Activated naive CD4-positive, alpha-beta T cell treated with anti-CD3 and anti-CD28 coated beads, Interleukin-2, amount 50 U/mL, for 72 hours (primary cell): ENCODE measurements at regions not wholly inside any gene's neighbourhood (a gene's known extent, or its start where the extent isn't known, plus 50 kb on each side); places are given as distances from the start of the nearest gene placed in this dataset.

Experiments used
- ATAC-seq, 2 donors: fragments of 150-1000 bp; cut with Tn5 transposase; 2 replicates each; pipeline ENCODE4 v1.10.0; 2021; ENCODE audit warnings: mild to moderate bottlenecking in 2 of 2, moderate library complexity in 2 of 2
- DNase-seq, 2 donors: peaks; one replicate each; pipeline ENCODE4 v3.0.0; 2021 to 2022; ENCODE audit warnings: low spot score in 2 of 2
- H3K27ac Mint-ChIP-seq, 2 donors: one replicate each; pipeline ENCODE4 v1.8.0; 2022; ENCODE audit warnings: mild to moderate bottlenecking in 2 of 2, mixed read lengths in 2 of 2
- H3K36me3 Mint-ChIP-seq, 2 donors: one replicate each; pipeline ENCODE4 v1.8.0; 2022; ENCODE audit warnings: mixed read lengths in 2 of 2
- H3K9me3 Mint-ChIP-seq, 2 donors: one replicate each; pipeline ENCODE4 v1.8.0; 2022; ENCODE audit warnings: mixed read lengths in 2 of 2

DNA sequence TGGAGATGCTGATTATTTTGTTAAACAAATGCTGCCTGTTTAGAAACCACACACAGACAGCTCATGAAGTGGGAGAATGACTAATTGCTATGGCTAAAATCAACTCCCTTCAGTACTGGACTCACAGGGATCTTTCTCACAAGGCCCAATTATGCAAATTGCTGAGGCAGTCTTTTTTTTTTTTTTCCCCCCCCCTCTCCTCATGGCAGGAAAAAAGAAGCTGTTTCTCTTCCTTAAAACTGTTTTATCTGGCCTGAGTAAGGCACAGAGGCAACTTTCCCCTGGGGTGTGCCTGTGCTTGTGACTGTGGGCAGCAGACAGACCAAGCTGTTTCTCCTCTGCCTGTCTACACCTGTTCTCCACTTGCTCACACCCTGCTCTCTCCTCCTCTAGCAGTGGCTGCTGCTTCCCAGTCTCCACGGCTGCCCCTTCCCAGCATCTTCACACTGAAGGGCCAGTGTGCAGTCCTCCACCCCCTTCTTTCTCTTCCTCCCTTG lies 65.4 kb upstream of the STEAP1B start:
- Mint-ChIP-seq H3K36me3 (no peaks in the 10 kb centered on the region), H3K9me3 (no peaks in the 10 kb centered on the region), H3K27ac (peak overlapping the region in 1 of 2 donors; percentile 32)
- no peak for DNase-seq
- peak; percentile 26 to 63 for ATAC-seq

DNA sequence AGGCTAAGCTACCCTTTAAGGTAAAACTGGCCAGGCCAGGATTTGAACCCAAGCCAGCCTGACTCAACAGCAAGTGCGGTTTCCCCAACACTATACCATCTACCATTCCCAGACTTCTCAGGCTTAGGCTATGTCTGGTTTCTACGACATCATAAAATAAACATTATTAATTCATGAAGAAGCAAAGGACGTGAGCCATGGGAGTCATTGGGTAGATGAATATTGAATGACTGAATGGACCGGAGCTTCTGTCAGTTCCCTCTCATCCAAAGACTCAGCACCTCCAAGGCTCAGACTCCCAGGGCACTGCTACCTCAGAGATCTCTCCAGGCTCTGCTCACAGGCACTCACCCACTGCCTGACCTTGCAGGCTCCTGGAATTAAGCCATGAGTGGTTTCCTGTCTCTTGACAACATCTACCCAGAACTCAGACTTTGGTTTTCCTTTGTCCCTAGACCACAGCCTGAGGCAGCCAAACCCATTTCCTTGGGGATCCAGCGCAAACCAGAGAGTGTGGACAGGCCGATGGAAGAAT lies 64.6 kb upstream of the STEAP1B start:
- ATAC-seq (peak in 1 of 2 donors; percentile 30), DNase-seq (no peak)
- Mint-ChIP-seq H3K36me3 (no peaks in the 10 kb centered on the region), H3K9me3 (no peaks in the 10 kb centered on the region), H3K27ac (peak overlapping the region in 1 of 2 donors; percentile 13)

DNA sequence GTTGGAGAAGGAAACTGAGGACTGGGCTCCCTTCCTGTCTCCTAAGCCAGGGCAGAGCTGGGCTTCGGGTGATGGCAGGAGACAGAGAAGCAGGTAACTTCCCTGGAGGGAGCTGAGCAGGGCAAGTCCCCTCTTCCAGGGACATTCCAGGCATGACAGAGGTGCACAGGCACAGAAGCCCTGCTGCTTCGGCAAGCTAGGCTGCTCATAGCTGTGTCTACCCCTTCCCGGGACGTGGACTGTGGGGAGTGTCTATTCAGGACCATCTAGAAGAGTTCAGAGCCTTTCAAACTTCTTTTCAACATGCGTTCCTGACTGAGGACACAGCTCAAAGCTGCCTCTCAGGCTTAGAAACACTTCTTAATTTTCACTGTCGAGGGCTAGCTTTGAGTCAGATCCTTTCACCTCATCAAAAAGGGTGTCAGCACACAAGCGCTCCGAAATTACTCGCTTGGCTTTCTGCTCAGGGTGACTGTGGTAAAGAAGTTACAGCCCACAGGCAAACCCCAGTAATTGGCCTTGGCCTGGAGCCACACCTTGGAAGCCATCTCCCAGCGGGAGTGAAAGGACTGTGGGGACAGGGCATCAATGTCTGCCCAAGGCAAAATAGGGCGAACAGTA lies 63.7 kb upstream of the STEAP1B start:
- no peaks in the 10 kb centered on the region for H3K36me3 Mint-ChIP-seq
- no peak overlapping the region for H3K27ac Mint-ChIP-seq
- peak; percentile 65 to 91 for ATAC-seq

DNA sequence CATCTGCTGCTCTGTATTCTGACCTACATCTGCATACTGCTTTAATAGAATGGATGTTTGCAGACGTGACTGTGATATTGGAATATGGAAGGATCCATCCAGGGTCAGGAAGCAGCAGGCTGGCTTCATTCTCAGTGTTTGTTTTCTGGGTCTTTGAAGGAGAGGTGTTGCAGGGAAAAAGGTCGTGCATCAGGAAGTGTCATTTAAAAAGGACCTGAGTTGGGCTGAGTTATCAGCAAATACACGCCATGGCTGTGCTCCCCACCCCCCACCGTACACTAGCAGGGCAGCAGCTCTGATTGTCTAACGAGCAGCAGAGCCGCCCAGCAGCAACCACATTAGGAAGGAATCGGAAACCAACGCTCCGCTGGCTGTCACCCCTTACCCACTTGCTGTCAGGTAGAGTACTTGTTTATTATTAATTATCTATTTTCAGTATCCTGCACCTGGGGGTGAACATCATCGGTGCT lies 63.1 kb upstream of the STEAP1B start:
- DNase-seq (no peak), ATAC-seq (no peak)
- H3K27ac Mint-ChIP-seq: no peak overlapping the region
- H3K36me3 Mint-ChIP-seq: no peaks in the 10 kb centered on the region
- no peaks in the 10 kb centered on the region for H3K9me3 Mint-ChIP-seq

More for the DNA sequence above, 63.7 kb upstream of the STEAP1B start:
- no peaks in the 10 kb centered on the region for H3K9me3 Mint-ChIP-seq
- DNase-seq: peak in 1 of 2 donors; percentile 51

- Mint-ChIP-seq H3K36me3 (no peaks in the 10 kb centered on the region), H3K9me3 (no peaks in the 10 kb centered on the region), H3K27ac (no peak overlapping the region)
- ATAC-seq: no peak
- no peak for DNase-seq
Observed at GRCh38 chr7:22561895-22562593, 62.1 kb upstream of the STEAP1B start.

GRCh38 chr7:22561321-22561811 lies 61.4 kb upstream of the STEAP1B start:
- no peak for DNase-seq
- ATAC-seq: no peak
- Mint-ChIP-seq H3K27ac (no peak overlapping the region), H3K36me3 (no peaks in the 10 kb centered on the region), H3K9me3 (no peaks in the 10 kb centered on the region)

- peak; percentile 63 to 68 for ATAC-seq
- Mint-ChIP-seq H3K36me3 (no peaks in the 10 kb centered on the region), H3K27ac (no peak overlapping the region), H3K9me3 (no peaks in the 10 kb centered on the region)
- peak in 1 of 2 donors; percentile 53 for DNase-seq
Observed at GRCh38 chr7:22559829-22560489, 60.0 kb upstream of the STEAP1B start.

DNA sequence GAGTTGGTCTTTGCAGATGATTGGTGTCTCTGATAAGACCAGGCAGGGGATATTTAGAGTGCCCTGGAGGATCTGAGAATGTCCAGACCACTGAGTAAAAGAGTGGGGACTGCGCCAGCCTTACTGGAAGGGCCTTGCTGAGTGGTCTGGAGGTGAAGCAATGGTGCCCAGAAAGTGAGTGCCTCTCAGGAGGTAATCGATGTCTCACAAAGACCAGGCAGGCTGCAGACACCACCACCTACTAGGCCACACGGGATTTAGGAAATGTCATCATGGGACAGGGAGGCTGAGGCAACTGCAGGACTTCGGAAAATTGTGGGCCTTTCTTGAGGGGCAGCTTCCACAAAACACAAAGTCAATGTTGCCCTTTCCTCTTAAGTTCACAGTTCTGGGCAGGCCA lies 57.2 kb upstream of the STEAP1B start:
- no peak for DNase-seq
- ATAC-seq: no peak
- no peaks in the 10 kb centered on the region for H3K9me3 Mint-ChIP-seq
- no peaks in the 10 kb centered on the region for H3K36me3 Mint-ChIP-seq
- H3K27ac Mint-ChIP-seq: no peak overlapping the region

- no peak overlapping the region for H3K27ac Mint-ChIP-seq
- no peak for ATAC-seq
- DNase-seq: no peak
- no peaks in the 10 kb centered on the region for H3K9me3 Mint-ChIP-seq
- H3K36me3 Mint-ChIP-seq: no peaks in the 10 kb centered on the region
Observed at GRCh38 chr7:22555476-22555875, 55.5 kb upstream of the STEAP1B start.

DNA sequence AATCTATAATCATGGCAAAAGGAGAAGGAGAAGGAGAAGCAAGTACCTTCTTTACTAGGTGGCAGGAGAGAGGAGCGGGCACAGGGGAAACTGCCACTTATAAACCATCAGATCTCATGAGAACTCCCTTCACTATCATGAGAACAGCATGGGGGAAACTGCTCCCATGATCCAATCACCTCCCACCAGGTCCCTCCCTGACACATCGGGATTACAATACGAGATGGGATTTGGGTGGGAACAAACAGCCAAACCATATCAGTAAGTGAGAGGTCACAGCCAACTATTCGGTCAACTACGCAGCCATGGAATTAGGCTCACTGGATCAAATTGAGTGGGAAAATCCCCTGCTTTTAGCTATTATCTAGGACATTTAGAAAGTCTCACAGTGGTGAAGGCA lies 54.2 kb upstream of the STEAP1B start:
- ATAC-seq (no peak), DNase-seq (no peak)
- no peaks in the 10 kb centered on the region for H3K9me3 Mint-ChIP-seq
- H3K27ac Mint-ChIP-seq: no peak overlapping the region
- peaks cover 0 to 5% of the 10 kb centered on the region in 2 donors for H3K36me3 Mint-ChIP-seq

- H3K9me3 Mint-ChIP-seq: no peaks in the 10 kb centered on the region
- peaks cover 0 to 6% of the 10 kb centered on the region in 2 donors for H3K36me3 Mint-ChIP-seq
- ATAC-seq (peak in 1 of 2 donors; percentile 87), DNase-seq (no peak)
- H3K27ac Mint-ChIP-seq: no peak overlapping the region
Observed at GRCh38 chr7:22551768-22552513, 52.0 kb upstream of the STEAP1B start.

DNA sequence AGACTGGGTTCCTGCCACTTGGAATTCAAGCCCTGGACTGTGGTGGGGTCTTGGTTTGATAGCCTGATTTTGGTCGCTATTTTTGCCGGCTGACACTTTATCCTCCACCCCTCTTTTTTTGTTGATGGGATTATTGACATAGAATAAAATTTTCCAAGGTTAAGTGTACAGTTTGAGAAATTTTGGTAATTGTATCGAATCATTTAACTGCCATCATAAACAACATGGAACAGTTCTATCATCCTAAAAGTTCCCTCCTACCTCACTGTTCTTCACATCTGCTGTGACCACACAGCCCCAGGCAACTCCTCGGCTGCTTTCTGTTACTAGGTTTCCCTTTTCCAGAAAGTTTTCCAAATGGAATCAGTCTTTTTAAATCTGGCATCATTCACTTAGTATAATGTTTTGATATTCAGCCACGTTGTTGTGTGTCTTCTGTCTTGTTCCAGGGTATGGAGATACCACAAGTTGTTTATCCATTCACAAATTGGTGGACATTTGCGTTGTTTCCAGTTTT lies 50.6 kb upstream of the STEAP1B start:
- Mint-ChIP-seq H3K9me3 (no peaks in the 10 kb centered on the region), H3K27ac (no peak overlapping the region), H3K36me3 (peaks cover 0 to 6% of the 10 kb centered on the region in 2 donors)
- DNase-seq: no peak
- ATAC-seq: no peak

GRCh38 chr7:22549667-22550513 lies 49.9 kb upstream of the STEAP1B start:
- ATAC-seq (peak in 1 of 2 donors; percentile 78), DNase-seq (peak in 1 of 2 donors; percentile 63)
- H3K27ac Mint-ChIP-seq: peak overlapping the region in 1 of 2 donors; percentile 83

More at GRCh38 chr7:22549667-22550513, 49.9 kb upstream of the STEAP1B start:
- Mint-ChIP-seq H3K36me3 (peaks cover 0 to 6% of the 10 kb centered on the region in 2 donors), H3K9me3 (no peaks in the 10 kb centered on the region)
